Nephron progenitor cell (in vitro differentiated cells): ENCODE measurements at regions not wholly inside any gene's neighbourhood (a gene's known extent, or its start where the extent isn't known, plus 50 kb on each side); places are given as distances from the start of the nearest gene placed in this dataset.

Experiments used
- DNase-seq: peaks from one replicate; pipeline ENCODE4 v3.0.0; 2021
- H3K27ac Mint-ChIP-seq: 2 replicates; pipeline ENCODE4 v1.8.0; 2021; ENCODE audit warnings: mild to moderate bottlenecking, moderate library complexity, mixed read lengths
- H3K27me3 Mint-ChIP-seq: 2 replicates; pipeline ENCODE4 v1.8.0; 2021; ENCODE audit warnings: mild to moderate bottlenecking, low read depth, mixed read lengths; ENCODE audit not compliant: poor library complexity
- H3K36me3 Mint-ChIP-seq: 2 replicates; pipeline ENCODE4 v1.8.0; 2021; ENCODE audit warnings: low read depth, mixed read lengths
- H3K4me1 Mint-ChIP-seq: 2 replicates; pipeline ENCODE4 v1.8.0; 2021; ENCODE audit warnings: mixed read lengths
- H3K4me3 Mint-ChIP-seq: 2 replicates; pipeline ENCODE4 v1.8.0; 2021; ENCODE audit warnings: mild to moderate bottlenecking, moderate library complexity, mixed read lengths
- H3K9me3 Mint-ChIP-seq: 2 replicates; pipeline ENCODE4 v1.8.0; 2021; ENCODE audit warnings: mild to moderate bottlenecking, moderate library complexity, mixed read lengths
- CTCF ChIP-seq: fragments of 200-600 bp; sonication (generic); IDR thresholded peaks from 2 replicates; pipeline ENCODE4 v1.5.0; 2021; ENCODE audit warnings: antibody characterized with exemption

- TF ChIP-seq CTCF, result no peak
- no peaks in the 10 kb centered on the region for H3K36me3 Mint-ChIP-seq
- H3K27ac Mint-ChIP-seq, result no peak overlapping the region
- peaks cover 19% of the 10 kb centered on the region for H3K27me3 Mint-ChIP-seq
- no peaks in the 10 kb centered on the region for H3K9me3 Mint-ChIP-seq
- DNase-seq, result no peak
- no peak overlapping the region for H3K4me3 Mint-ChIP-seq
- H3K4me1 Mint-ChIP-seq, result no peaks in the 10 kb centered on the region
Measured at GRCh38 chr10:123611243-123611642, 54.9 kb upstream of the GPR26 start.

- Mint-ChIP-seq H3K9me3 (no peaks in the 10 kb centered on the region), H3K4me3 (no peak overlapping the region), H3K4me1 (no peaks in the 10 kb centered on the region), H3K27ac (no peak overlapping the region), H3K27me3 (peaks cover 19% of the 10 kb centered on the region), H3K36me3 (no peaks in the 10 kb centered on the region)
- no peak for DNase-seq
- TF ChIP-seq CTCF, result no peak
Measured at GRCh38 chr10:123611876-123612275, 54.3 kb upstream of the GPR26 start.

DNA sequence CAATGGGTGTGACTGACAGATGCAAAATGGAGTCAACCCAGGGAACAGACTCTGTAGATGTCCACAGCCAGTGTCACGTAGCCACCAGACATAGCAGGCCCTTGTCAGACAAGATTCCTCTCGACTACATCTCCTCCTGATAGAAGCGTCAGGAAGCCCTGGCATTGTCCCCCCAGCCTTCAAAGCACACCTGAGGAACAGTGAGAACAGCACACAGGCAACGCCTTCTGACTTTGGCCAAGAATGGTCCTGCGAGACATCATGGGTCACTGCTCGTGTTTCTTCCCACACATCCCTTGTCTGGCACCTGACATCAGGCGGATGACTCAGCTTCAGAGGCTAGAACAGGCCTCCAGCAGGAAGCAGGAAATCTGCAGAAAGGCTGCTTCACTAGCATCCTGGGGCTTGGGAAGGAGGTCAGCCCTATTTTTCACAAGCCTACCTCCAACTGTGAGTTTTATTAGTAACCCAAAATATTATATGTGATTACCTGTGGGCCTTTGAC, 52.8 kb upstream of the GPR26 start:
- no peak for DNase-seq
- no peak overlapping the region for H3K27ac Mint-ChIP-seq
- H3K9me3 Mint-ChIP-seq, result no peaks in the 10 kb centered on the region
- no peaks in the 10 kb centered on the region for H3K36me3 Mint-ChIP-seq
- no peaks in the 10 kb centered on the region for H3K4me1 Mint-ChIP-seq
- H3K27me3 Mint-ChIP-seq, result peaks cover 25% of the 10 kb centered on the region
- H3K4me3 Mint-ChIP-seq, result no peak overlapping the region
- TF ChIP-seq CTCF, result no peak

DNA sequence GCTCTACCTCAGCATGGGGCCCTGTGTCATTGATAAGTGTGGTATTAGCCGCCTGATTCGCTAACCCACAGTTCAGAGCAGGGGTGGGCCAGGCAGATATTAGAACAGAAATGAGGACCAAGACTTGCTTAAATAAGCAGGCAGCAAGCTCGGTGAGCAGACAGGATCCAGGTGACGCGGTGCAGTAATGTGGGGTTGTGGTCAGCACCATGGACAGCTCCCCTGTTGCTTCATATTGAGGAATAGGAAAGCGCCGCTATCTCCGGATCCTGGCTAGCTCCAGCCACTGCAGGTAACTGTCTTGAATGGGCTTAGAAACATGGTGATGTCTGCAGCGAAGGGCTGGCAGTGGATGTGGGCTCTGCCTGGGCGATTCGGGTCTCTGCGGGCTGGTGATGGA, 51.3 kb upstream of the GPR26 start:
- Mint-ChIP-seq H3K9me3 (no peaks in the 10 kb centered on the region), H3K27me3 (peaks cover 23% of the 10 kb centered on the region), H3K4me3 (no peak overlapping the region), H3K4me1 (no peaks in the 10 kb centered on the region), H3K27ac (no peak overlapping the region), H3K36me3 (no peaks in the 10 kb centered on the region)
- no peak for TF ChIP-seq CTCF
- peak; percentile 97 for DNase-seq
